HL-60 (cell line): ENCODE measurements at regions not wholly inside any gene's neighbourhood (a gene's known extent, or its start where the extent isn't known, plus 50 kb on each side); places are given as distances from the start of the nearest gene placed in this dataset.

Experiments used
- DNase-seq, 2 experiments: peaks; one replicate each; pipeline ENCODE4 v3.0.0-alpha.2; 2010 to 2020; ENCODE audit warnings: low read depth in 1 of 2, low spot score in 1 of 2
- H3K27ac ChIP-seq: fragments of 250-450 bp; sonication (Bioruptor Pico); replicated peaks from 2 replicates; pipeline ENCODE4 v1.5.1; 2020; ENCODE audit warnings: mild to moderate bottlenecking, moderate library complexity
- H3K27me3 ChIP-seq: fragments of 250-450 bp; sonication (Bioruptor Pico); 2 replicates; pipeline ENCODE4 v1.5.1; 2021; ENCODE audit warnings: mild to moderate bottlenecking, moderate library complexity; ENCODE audit not compliant: insufficient read depth, poor library complexity, severe bottlenecking
- H3K4me3 ChIP-seq: replicated peaks from 2 replicates; pipeline ENCODE4 v1.5.1; 2011; ENCODE audit warnings: mild to moderate bottlenecking, control low read depth, low read length; ENCODE audit not compliant: insufficient read depth
- GABPA ChIP-seq: IDR thresholded peaks from 2 replicates; pipeline ENCODE4 v1.6.1; 2012; ENCODE audit warnings: low read depth
- POLR2AphosphoS5 ChIP-seq: IDR thresholded peaks from 2 replicates; pipeline ENCODE4 v1.6.1; 2012; ENCODE audit warnings: low read depth
- SPI1 ChIP-seq: IDR thresholded peaks from 2 replicates; pipeline ENCODE4 v1.6.1; 2012; ENCODE audit warnings: low read depth, mild to moderate bottlenecking, borderline replicate concordance
- TF ChIP-seq, protein P1 (sequence below): IDR thresholded peaks from one replicate; pipeline ENCODE4 v1.5.1; 2011; ENCODE audit warnings: low read length, control low read depth, inconsistent platforms; ENCODE audit not compliant: insufficient read depth
- TF ChIP-seq, protein P2 (sequence below): IDR thresholded peaks from 2 replicates; pipeline ENCODE4 v1.6.1; 2012; ENCODE audit warnings: low read depth; ENCODE audit not compliant: insufficient replicate concordance

DNA sequence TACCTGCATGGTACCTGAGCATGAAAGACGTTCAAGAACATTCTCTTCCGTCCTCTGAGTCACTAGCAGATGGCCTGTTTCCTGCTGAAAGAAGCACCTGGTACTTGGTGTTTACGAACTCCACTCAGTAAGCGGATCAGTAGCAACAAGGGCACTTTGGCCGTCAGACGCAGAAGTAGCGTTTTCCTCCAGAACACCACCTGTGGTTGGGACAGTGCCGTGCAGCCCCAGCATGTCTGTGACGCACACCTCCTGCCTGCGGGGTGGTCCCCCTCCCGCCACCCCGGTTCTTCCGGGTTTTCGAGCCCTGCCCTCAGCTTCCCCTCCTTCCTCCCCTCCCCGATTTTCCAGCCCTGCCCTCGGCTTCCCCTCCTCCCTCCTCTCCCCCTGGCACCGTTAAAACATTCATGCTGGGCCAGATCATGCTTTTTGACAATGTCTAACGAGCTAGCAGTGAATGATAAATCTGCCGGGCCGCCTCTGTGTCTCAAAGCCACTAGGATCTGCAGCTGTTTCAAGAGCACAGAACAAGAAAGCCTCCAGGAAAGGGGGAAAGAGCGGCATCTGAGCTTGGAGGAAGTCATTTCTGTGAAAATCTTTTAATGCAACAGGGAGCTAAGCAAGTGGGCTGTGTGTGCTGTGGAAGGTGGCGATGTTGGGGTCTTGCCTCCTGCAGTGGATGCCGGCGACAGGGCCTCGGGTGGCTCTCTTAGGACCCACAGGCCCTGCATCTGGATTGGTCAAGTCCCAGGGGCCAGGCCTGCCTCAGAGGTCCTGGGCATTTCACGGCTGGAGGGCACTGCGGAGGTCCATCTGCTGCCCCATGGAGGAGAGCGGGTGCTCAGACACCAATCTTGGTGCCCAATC lies 207.9 kb downstream of the ERMARD start:
- peak in 1 of 2 experiments; percentile 23 for DNase-seq
- Histone ChIP-seq H3K27me3 (peaks cover 12% of the 10 kb centered on the region), H3K27ac (no peak overlapping the region), H3K4me3 (no peak overlapping the region)
- no peak for TF ChIP-seq GABPA
- no peak for TF ChIP-seq POLR2AphosphoS5
- TF ChIP-seq, protein P1, sequence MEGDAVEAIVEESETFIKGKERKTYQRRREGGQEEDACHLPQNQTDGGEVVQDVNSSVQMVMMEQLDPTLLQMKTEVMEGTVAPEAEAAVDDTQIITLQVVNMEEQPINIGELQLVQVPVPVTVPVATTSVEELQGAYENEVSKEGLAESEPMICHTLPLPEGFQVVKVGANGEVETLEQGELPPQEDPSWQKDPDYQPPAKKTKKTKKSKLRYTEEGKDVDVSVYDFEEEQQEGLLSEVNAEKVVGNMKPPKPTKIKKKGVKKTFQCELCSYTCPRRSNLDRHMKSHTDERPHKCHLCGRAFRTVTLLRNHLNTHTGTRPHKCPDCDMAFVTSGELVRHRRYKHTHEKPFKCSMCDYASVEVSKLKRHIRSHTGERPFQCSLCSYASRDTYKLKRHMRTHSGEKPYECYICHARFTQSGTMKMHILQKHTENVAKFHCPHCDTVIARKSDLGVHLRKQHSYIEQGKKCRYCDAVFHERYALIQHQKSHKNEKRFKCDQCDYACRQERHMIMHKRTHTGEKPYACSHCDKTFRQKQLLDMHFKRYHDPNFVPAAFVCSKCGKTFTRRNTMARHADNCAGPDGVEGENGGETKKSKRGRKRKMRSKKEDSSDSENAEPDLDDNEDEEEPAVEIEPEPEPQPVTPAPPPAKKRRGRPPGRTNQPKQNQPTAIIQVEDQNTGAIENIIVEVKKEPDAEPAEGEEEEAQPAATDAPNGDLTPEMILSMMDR, result no peak
- TF ChIP-seq, protein P2, sequence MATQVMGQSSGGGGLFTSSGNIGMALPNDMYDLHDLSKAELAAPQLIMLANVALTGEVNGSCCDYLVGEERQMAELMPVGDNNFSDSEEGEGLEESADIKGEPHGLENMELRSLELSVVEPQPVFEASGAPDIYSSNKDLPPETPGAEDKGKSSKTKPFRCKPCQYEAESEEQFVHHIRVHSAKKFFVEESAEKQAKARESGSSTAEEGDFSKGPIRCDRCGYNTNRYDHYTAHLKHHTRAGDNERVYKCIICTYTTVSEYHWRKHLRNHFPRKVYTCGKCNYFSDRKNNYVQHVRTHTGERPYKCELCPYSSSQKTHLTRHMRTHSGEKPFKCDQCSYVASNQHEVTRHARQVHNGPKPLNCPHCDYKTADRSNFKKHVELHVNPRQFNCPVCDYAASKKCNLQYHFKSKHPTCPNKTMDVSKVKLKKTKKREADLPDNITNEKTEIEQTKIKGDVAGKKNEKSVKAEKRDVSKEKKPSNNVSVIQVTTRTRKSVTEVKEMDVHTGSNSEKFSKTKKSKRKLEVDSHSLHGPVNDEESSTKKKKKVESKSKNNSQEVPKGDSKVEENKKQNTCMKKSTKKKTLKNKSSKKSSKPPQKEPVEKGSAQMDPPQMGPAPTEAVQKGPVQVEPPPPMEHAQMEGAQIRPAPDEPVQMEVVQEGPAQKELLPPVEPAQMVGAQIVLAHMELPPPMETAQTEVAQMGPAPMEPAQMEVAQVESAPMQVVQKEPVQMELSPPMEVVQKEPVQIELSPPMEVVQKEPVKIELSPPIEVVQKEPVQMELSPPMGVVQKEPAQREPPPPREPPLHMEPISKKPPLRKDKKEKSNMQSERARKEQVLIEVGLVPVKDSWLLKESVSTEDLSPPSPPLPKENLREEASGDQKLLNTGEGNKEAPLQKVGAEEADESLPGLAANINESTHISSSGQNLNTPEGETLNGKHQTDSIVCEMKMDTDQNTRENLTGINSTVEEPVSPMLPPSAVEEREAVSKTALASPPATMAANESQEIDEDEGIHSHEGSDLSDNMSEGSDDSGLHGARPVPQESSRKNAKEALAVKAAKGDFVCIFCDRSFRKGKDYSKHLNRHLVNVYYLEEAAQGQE, result no peak
- TF ChIP-seq SPI1, result no peak

DNA sequence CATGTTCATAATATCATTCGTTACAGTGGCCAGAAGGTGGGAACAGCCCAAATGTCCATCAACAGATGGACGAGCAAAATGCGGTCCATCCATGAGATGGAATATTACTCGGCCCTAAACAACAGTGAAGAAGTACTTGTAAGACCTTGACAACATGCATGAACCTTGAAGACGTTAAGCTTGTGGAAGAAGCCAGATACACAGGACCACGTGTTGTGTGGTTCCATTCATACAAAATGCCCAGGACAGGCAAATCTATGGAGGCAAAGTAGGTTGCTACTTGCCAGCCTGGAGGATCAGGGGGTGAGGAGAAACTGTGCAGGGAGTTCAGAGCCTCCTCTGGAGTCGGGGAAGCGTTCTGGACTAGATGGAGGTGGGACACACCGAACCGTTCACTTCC lies 207.1 kb downstream of the ERMARD start:
- Histone ChIP-seq H3K27ac (no peak overlapping the region), H3K4me3 (no peak overlapping the region), H3K27me3 (peaks cover 12% of the 10 kb centered on the region)
- TF ChIP-seq POLR2AphosphoS5 (no peak), SPI1 (no peak)
- DNase-seq, result no peak

DNA sequence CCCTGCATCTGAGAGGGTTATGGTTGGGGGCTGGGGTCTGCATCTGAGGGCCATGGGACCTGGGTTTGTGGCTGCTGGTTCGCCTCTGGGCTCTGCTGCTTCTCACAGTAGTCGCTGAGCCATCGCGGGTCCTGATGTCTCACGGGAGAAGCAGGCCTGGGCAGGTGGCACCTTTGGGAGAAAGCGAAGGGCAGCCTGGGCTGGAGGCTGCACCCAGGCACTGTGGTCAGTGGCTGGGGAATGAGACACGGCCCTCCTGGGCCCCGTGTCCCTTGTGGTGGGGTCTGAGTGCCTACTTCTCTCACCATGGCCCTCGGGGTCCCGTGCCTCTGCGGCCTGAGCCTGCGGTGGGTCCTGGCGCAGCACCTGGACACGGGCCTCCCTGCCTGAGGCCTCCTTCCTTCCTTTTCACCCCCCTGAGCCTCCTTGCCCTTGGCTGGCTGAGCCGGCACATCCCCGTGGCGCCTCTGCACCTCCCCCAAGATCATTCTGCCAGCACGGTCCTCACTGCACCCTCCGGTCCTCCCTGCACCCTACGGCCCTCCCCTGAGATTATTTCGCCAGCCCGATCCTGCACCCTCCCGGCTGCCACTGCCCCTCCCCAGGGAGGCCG lies 206.0 kb downstream of the ERMARD start:
- H3K4me3 ChIP-seq, result no peak overlapping the region
- DNase-seq, result peak in 1 of 2 experiments; percentile 20
- TF ChIP-seq POLR2AphosphoS5 (no peak), GABPA (no peak), SPI1 (no peak)
- TF ChIP-seq, protein P1, result no peak
- TF ChIP-seq, protein P2, result no peak
- no peak overlapping the region for H3K27ac ChIP-seq
- H3K27me3 ChIP-seq, result peaks cover 9% of the 10 kb centered on the region

DNA sequence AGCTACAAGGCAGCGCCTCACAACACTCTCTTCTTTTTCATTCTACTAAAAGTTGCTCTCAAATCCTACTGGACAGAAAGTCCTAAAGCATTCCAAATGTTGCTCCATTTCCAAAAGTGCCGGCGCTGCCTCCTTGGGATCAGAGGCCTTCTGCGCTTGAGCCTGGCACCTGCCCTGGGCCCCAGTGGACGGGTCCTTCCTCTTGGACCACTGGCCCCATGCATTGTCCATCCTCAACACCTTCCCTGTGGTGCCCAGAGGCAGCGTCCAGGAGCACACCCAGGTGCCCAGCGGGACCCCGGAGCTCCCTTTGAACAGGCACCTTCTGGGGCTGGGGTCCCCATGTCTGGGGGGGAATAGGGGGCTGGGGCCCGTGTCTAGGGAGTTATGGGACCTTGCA lies 205.2 kb downstream of the ERMARD start:
- Histone ChIP-seq H3K27ac (no peak overlapping the region; the same call in 1 of the 2 replicates), H3K27me3 (peaks cover 3% of the 10 kb centered on the region), H3K4me3 (no peak overlapping the region)
- TF ChIP-seq SPI1, result no peak
- TF ChIP-seq, protein P2, result no peak
- TF ChIP-seq GABPA, result no peak
- TF ChIP-seq POLR2AphosphoS5, result no peak
- TF ChIP-seq, protein P1, result no peak
- no peak for DNase-seq
